SHP77 (cell line): ENCODE measurements at regions not wholly inside any gene's neighbourhood (a gene's known extent, or its start where the extent isn't known, plus 50 kb on each side); places are given as distances from the start of the nearest gene placed in this dataset.

Source experiments
- DNase-seq, 2 experiments: peaks; one replicate each; lab custom pipeline; 2025; lab: John Stamatoyannopoulos, UW

- no peak for DNase-seq
These were observed 622.2 kb downstream of the ANXA1 start for GRCh38 chr9:73773896-73774295.

- no peak for DNase-seq
These were observed 624.1 kb downstream of the ANXA1 start for GRCh38 chr9:73775757-73776156.

- DNase-seq, result no peak
These were observed 629.3 kb downstream of the ANXA1 start for GRCh38 chr9:73780916-73781315.

GRCh38 chr9:73782166-73782565 is 630.5 kb downstream of the ANXA1 start:
- no peak for DNase-seq

- DNase-seq, result no peak
These were observed 647.8 kb downstream of the ANXA1 start for GRCh38 chr9:73799446-73799845.

GRCh38 chr9:73805111-73805510 is 653.4 kb downstream of the ANXA1 start:
- DNase-seq, result no peak

- DNase-seq, result no peak
These were observed 654.3 kb downstream of the ANXA1 start for GRCh38 chr9:73805853-73806458.

- DNase-seq, result no peak
These were observed 655.2 kb downstream of the ANXA1 start for GRCh38 chr9:73806876-73807275.

GRCh38 chr9:73807952-73808351 is 656.3 kb downstream of the ANXA1 start:
- DNase-seq, result no peak

- DNase-seq, result no peak
These were observed 659.0 kb downstream of the ANXA1 start for GRCh38 chr9:73810585-73811215.

GRCh38 chr9:73813546-73813945 is 661.9 kb downstream of the ANXA1 start:
- DNase-seq, result no peak

- no peak for DNase-seq
These were observed 665.2 kb downstream of the ANXA1 start for GRCh38 chr9:73816905-73817304.

GRCh38 chr9:73824671-73825070 is 672.5 kb upstream of the RORB start:
- no peak for DNase-seq

- DNase-seq, result no peak
These were observed 658.3 kb upstream of the RORB start for GRCh38 chr9:73838871-73839270.

- DNase-seq, result no peak
These were observed 657.7 kb upstream of the RORB start for GRCh38 chr9:73839471-73839870.

GRCh38 chr9:73841018-73841417 is 656.1 kb upstream of the RORB start:
- no peak for DNase-seq

GRCh38 chr9:73844135-73844534 is 653.0 kb upstream of the RORB start:
- DNase-seq, result no peak

- no peak for DNase-seq
These were observed 651.6 kb upstream of the RORB start for GRCh38 chr9:73845539-73845938.

- DNase-seq, result no peak
These were observed 651.0 kb upstream of the RORB start for GRCh38 chr9:73845954-73846690.

- no peak for DNase-seq
These were observed 649.6 kb upstream of the RORB start for GRCh38 chr9:73847536-73847935.

- no peak for DNase-seq
These were observed 643.6 kb upstream of the RORB start for GRCh38 chr9:73853549-73853948.

GRCh38 chr9:73855206-73855605 is 641.9 kb upstream of the RORB start:
- DNase-seq, result no peak

- no peak for DNase-seq
These were observed 633.2 kb upstream of the RORB start for GRCh38 chr9:73863924-73864323.
